Skin epidermis (tissue), 12 donors: ENCODE measurements at regions not wholly inside any gene's neighbourhood (a gene's known extent, or its start where the extent isn't known, plus 50 kb on each side); places are given as distances from the start of the nearest gene placed in this dataset.

Source experiments
- H3K27ac ChIP-seq, 21 experiments: fragments of 200-600 bp; sonication (generic) in 11 of 21; one replicate each; pipeline ENCODE4 v1.5.0; 2020; ENCODE audit warnings: mild to moderate bottlenecking in 3 of 21, inconsistent platforms in 2 of 21, moderate library complexity in 2 of 21
- H3K4me3 ChIP-seq, 7 experiments: fragments of 200-600 bp; sonication (generic) in 2 of 7; one replicate each; pipeline ENCODE4 v1.5.0; 2020; ENCODE audit warnings: inconsistent platforms in 2 of 7, mild to moderate bottlenecking in 2 of 7, moderate library complexity in 1 of 7

DNA sequence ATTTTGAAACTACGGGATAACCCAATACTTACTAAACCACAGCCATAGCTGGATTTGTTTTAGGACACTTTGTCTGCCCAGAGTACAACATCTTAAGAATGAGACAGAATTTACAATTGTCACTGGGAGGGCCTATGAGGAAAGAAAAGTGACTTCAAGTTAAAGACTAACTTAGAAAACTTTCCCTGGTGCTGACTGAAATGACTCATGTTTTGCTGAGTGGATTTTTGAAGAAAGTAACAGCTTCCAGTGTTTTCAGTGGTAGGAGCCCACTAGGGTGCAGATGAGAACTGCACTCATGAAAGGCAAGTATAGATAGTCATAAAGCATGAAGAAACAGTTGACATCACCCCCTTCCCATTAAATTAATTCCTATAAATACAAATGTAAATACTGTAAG lies 988.2 kb upstream of the MAP3K7 start:
- Histone ChIP-seq H3K27ac (no peak overlapping the region), H3K4me3 (no peak overlapping the region)

DNA sequence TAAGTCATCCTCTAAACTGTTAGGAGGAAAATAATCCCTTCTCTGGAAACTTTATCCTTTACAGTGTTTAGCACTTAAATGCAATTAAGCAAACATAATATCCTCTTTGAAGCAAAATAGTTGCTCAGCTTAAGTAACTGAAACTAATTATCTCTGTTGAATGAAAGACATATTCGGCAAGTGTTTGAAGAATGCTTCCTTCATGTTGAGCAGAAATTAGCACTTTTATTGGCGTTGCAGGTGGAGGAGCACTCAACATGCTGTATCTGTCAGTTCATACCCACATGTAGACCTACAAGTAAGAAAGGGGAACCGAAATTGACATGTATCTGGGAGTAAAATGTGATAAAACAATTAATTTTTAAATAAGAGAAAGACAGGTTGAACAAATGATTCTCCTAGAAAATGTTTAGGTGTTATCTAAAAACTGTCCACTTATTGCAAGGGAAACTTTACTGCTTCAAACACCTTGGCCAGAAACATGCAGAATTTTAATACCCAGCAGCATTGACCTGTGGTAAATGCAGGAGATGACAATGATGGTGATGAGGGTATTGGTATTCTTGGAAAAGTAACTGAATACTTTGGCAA lies 987.0 kb upstream of the MAP3K7 start:
- Histone ChIP-seq H3K27ac (no peak overlapping the region), H3K4me3 (no peak overlapping the region)

DNA sequence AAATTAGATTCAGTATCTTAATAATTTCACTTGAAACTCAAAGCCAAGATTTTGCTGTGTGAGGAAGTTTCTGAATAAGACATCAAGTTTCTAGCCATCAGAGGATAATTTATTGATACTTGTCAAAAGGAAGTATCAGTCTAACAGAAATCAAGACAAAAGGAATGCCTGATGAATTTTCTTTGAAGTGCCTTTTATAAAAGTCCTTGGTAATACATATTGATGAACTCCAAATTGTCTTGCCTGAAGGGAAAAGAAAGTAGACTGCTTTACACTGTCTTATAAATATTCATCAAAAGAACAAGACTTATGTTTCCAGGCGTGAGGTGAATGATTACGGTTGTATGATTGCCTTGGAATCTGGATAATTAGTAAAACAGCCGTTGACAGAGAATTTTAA lies 986.0 kb upstream of the MAP3K7 start:
- Histone ChIP-seq H3K4me3 (no peak overlapping the region), H3K27ac (no peak overlapping the region)

DNA sequence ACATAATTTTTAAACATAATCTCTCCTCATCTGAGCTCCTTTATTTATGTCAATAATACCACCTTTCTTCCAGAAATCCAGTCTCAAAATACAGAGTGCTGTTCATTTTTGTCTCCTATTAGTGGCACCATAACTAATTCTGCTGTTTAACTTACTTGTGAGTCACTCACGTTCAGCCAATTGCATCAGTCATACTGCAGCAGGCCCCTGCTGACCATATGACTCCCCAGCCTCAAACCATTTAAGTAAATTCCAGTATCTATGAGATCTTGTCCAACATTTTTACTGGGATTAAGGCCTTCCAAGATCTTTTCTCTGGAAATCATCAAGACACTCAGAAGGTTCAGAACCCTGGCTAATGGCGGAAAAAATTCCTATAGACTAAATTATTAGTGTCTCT lies 982.2 kb upstream of the MAP3K7 start:
- H3K27ac ChIP-seq, result no peak overlapping the region
- no peak overlapping the region for H3K4me3 ChIP-seq

DNA sequence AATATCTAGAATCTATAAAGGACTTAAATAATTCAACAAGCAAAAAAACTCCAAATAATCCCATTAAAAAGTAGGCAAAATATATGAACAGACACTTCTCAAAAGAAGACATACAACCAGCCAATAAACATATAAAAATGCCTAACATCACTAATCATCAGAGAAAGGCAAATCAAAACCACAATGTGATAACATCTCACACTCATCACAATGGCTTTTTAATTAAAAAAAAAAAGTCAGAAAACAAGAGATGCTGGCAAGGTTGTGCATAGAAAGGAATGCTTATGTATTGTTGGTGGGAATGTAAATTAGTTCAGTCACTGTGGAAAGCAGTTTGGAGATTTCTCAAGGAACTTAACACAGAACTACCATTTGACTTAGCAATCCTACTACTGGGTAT lies 979.6 kb upstream of the MAP3K7 start:
- H3K4me3 ChIP-seq, result no peak overlapping the region
- no peak overlapping the region for H3K27ac ChIP-seq

DNA sequence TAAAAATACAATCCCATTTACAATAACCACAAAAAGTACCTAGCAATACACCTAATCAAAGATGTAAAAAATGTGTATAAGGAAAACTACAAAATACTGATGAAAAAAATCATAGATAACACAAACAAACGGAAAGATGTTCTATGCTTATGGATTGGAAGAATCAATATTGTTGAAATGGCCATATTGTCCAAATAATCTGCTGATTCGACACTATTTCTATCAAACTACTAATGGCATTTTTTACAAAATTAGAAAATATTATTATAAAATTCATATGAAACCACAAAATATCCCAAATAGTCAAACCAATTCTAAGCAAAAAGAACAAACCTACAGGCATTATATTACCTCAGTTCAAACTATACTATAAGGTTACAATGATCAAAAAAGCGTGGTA lies 978.3 kb upstream of the MAP3K7 start:
- Histone ChIP-seq H3K27ac (no peak overlapping the region), H3K4me3 (no peak overlapping the region)

DNA sequence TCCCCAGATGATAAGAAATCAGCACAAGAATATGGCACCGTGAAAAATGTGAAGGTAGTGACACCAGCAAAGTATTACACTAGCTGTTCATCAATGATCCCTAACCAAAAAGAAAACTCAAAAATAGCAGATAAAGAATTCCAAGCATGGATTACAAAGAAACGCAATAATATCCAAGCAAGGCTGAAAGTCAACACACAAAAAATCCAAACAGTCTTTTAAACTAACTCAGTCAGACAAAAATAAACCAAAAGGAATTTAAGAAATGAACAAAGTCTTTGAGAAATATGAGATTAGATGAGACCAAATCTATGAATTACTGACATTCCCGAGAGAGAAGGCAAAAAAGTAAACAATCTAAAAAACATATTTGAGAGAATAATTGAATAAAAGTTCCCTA lies 976.1 kb upstream of the MAP3K7 start:
- no peak overlapping the region for H3K27ac ChIP-seq
- H3K4me3 ChIP-seq, result no peak overlapping the region

DNA sequence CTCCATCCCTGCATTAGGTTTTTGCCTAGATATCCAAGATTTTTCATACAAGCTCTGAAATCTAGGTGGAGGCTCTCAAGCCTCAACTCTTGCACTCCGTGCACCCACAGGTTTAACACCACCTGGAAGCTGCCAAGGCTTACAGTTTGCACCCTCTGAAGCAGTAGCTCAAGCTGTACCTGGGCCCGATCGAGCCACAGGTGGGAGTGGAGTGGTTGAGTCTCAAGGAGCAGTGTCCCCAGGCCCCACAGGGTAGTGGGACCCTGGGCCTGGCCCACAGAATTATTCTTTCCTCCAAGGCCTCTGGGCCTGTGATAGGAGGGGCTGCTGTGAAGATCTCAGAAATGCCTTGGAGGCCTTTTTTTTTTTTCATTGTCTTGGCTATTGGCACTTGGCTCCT lies 973.5 kb upstream of the MAP3K7 start:
- Histone ChIP-seq H3K27ac (no peak overlapping the region), H3K4me3 (no peak overlapping the region)

DNA sequence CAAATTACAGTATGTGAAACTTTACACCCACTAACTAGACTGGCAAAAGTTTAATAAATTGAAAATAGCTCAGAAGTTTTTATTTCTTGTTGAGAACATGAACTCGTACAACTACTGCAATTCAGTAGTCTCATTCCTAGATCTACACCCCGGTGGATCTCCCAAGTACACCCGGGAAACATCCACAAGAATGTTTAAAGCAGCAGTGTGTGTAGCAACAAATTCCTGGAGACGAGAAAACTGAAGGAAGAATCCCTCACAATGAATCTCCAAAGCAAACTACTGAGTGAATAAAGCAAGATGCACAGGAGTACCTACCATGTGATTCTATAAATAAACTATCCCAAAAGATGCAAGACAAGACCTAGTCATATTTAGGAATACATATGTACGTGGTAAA lies 954.0 kb upstream of the MAP3K7 start:
- Histone ChIP-seq H3K4me3 (no peak overlapping the region), H3K27ac (no peak overlapping the region)

DNA sequence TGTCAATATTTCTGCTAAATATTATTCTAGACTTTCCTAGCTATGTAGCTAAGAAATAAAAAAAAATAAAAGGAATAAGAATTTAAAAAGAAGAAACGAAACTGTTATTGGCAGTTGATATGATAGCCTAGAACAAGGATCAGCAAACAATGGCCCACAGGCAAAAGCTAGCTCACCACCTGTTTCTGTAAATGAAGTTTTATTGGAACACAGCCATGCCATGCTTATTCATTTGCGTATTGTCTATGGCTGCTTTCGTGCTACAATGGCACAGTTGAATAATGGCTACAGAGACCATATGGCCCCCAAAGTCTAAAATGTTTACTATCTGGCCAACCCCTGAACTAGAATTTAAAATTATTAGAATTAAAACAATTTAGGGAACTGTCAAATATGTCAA lies 952.6 kb upstream of the MAP3K7 start:
- Histone ChIP-seq H3K27ac (no peak overlapping the region), H3K4me3 (no peak overlapping the region)

DNA sequence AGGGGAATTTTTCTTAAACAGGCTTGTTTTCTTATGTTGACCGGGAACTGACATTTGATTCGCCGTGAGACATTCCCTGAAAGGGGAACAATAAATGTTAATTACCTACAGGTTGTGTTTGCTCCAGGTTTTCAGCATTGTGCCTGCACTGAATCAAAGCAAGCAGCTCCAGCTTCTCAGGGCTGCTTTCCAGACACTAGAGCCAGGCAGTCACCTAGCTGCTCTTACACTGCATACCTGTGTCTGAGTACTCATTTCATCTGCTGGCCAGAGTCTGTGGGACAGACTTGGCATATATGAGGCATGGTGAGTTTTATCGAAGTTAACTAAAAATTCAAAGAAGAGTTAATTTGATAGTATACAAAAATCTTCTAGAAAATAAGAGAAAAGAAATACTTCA lies 951.8 kb upstream of the MAP3K7 start:
- Histone ChIP-seq H3K4me3 (no peak overlapping the region), H3K27ac (no peak overlapping the region)

DNA sequence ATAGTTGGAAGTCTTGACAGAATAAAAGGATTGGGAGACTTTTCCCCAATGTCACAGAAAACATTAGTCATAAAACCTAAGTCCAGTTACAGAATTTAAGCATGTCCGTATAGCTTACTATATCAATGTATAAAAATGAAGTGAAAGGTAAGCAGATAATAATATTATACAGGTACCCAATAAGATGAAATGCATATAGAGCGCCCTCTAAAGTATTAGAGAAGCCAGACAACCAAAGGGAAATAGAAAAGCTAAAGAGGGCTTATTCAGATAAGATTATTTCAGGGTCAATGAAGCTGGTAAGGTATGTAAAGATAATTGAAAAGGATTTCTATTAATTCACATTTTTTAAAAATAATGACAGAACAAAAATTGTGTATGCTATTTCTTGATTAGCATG lies 947.7 kb upstream of the MAP3K7 start:
- no peak overlapping the region for H3K27ac ChIP-seq

DNA sequence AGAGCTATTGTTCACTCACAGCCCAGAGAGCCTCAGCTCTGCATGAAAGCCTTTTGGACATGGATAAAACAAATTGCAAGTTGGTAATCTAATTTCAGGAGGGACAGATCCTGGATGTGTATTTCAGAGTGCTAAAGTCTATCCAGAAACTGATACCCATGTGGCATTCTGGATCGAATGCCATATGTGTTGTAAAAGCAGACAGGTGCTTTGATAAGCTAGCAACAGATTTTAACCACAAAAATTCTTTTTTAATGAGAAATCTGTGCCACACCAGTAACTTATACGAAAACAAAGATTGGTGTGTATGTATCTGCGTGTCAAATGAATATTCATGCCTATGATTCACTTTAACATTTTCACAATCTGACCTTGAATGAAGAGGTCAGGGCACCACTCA lies 936.6 kb upstream of the MAP3K7 start:
- Histone ChIP-seq H3K27ac (no peak overlapping the region), H3K4me3 (no peak overlapping the region)

More for the DNA sequence above, 947.7 kb upstream of the MAP3K7 start:
- H3K4me3 ChIP-seq, result no peak overlapping the region

DNA sequence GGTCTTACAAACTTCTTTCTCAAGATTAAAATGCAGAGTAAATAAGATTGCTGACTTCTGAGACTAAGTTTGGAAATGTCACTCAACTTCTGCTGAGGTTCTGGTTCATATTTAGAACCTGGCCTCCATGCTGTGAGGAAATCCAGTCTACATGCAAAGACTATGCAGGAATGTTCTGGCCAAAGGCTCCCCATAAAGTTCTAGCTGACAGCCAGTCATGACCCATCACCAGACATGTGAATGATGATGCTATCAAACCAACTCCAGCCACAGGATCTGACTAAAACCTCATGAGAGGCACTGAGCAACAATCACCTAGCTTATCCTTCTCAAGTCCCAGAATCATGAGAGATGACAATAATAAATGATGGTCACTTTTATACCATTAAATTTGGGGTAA lies 935.1 kb upstream of the MAP3K7 start:
- Histone ChIP-seq H3K27ac (no peak overlapping the region), H3K4me3 (no peak overlapping the region)

DNA sequence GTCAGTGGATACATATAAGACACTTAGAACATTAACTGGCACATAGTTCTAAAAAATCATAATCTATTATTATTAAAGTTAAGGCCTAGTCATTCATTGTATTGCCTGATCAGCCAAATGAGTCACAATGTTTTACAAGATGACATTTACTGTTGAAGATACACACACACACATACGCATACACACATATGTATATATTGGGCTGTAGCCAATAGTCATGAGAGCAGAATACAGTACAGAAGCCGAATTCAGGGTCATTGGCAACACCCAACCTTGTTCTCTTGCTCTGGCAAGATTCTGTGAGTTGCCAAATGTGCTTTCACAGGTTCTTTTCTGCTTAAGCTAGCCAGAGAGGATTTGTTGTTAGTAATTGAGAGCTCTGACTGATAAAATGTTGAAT lies 922.8 kb upstream of the MAP3K7 start:
- Histone ChIP-seq H3K4me3 (no peak overlapping the region), H3K27ac (no peak overlapping the region)

DNA sequence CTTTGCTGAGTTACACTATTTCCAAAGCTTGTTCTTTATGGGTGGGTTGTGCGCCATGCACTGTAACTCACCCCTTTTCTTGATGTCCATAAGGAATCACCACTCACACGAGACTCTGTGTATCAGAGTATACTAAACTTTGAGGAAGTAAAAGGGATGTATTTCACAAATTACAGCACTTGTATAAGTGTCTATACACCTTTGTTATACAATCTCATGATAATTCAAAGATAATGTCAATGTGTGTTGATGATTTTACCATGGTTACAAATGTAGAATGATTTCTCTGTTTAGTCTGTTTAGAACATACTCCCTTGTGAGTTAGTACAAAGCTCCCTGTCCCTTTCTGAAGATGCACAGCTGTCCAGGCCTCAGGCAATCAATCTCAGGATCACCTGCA lies 922.2 kb upstream of the MAP3K7 start:
- Histone ChIP-seq H3K4me3 (no peak overlapping the region), H3K27ac (no peak overlapping the region)

DNA sequence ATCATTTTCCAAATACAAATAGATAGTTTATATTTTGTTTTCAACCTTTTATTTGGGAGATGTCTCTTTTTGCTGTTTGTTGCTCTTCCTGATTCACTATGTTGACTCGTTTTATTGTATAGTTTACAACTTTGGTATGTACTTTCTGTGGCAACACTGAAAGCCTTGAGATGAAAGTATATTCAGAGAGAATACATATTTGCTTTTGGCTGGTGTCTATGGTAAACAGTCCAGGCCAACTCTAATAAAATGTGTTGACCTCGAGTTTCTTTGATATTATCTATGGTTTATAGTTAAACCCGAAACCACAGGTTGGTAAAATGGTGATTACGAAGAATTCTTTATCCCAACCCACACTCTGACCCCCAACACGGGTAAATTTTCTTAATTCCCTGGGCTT lies 919.6 kb upstream of the MAP3K7 start:
- Histone ChIP-seq H3K4me3 (no peak overlapping the region), H3K27ac (no peak overlapping the region)

DNA sequence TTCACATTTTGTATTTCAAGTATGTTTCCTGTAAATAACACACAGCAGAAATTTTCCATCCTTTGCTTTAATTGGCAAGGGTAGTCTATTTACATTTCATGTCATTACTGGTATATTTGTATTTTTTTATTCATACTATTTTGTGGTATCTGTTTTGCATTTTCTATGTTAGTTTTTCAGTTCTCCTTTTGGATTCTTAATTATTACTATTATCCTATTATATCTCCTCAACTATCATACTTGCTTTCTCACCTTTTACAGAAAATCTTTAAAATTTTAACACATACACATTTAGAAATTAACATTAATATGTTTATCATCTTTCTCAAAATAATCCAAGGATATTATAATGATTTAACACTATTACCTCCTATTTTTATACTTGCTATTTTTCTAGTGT lies 918.3 kb upstream of the MAP3K7 start:
- no peak overlapping the region for H3K4me3 ChIP-seq
- H3K27ac ChIP-seq, result no peak overlapping the region

DNA sequence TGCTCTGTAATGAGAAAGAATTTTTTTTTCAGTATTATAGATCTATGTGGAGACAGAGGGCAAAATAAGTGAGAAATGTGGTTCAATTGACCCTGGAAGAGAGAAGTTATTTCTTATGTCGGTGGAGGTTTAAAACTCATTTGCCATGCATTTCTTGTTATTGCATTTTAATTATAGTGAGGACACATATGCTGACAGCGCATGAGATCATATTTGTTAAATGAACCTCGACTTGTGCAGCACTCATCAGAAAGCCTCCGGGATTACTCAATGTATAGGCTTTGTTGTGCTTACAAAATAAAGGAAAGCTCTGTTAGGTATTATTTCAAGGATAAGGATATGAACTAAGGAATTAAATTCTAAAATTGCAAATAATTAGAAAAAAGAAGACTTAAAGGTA lies 915.1 kb upstream of the MAP3K7 start:
- H3K4me3 ChIP-seq, result no peak overlapping the region

DNA sequence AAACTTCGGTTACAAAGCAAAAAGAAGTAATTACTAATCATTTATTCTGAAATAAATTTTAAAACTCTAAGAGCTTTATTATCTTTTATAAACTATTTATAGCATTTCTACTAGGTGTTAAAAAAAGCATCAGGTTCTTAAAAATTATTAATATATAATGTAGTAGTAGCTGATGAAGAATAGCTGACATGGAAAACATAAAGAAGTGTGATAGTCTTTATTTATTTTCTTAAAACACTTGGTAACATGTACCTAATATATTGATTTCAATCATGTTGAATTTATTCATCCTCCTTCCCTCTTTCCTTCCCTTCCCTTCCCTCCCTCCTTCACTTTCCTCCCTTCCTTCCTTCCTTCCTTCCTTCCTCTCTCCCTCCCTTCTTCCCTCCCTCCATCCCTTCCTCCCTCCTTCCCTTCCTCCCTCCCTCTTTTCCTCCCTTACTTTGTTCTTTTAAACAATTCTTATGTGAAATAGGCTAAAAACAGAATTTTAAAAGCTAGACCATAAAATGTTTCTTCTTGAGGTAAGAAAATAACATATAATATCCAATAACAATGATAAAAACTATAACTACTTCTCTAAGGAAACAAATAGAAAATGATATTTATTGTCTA lies 913.9 kb upstream of the MAP3K7 start:
- Histone ChIP-seq H3K27ac (no peak overlapping the region), H3K4me3 (no peak overlapping the region)

More for the DNA sequence above, 915.1 kb upstream of the MAP3K7 start:
- H3K27ac ChIP-seq, result no peak overlapping the region

DNA sequence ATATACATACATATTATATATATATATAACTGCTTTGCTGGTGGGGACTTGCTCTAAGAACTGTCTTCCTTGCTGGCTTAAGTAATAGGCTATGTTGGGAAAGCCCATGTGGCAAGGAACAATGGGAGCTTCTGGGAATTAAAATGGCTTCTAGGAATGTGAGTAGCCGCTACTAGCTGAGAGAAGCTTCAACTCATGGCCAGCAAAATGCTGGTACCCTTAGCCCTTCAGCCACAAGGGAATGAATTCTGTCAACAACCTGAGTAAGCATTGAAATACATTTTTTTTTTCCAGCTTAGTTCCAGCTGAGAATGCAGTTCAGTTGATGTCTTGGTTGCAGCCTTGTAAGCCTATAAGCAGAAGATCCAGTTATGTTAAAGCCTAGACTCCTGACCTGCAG lies 911.7 kb upstream of the MAP3K7 start:
- Histone ChIP-seq H3K4me3 (no peak overlapping the region), H3K27ac (no peak overlapping the region)

DNA sequence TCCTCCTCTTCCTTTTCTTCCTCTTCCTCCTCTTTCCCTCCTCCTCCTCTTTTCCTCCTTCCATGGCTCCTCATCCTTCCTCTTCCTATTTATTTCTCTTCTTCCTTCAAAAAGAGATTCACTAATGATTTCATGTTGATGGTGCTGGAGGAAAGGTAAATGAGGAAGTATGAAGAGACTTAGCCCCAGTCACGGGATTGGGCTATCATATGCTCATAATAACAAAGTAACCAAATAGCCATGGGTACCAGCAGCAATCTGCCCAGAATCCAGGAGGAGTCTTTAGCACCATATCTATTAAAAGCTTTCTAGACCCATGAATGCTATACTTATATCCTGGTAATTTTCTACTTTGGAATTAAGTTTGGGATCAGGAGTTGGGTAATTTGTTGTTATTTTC lies 910.9 kb upstream of the MAP3K7 start:
- no peak overlapping the region for H3K4me3 ChIP-seq
- H3K27ac ChIP-seq, result no peak overlapping the region
